ENCODE measurements at regions not wholly inside any gene's neighbourhood (a gene's known extent, or its start where the extent isn't known, plus 50 kb on each side); places are given as distances from the start of the nearest gene placed in this dataset.

- Histone ChIP-seq H3K4me2 (ENCODE audit: low read length) (no peak overlapping the region), H3K36me3 (ENCODE audit: control insufficient read depth, low read length) (no peaks in the 10 kb centered on the region)
- TF ChIP-seq CTCF (IDR thresholded peaks at IDR 0.05; ENCODE audit: low read depth, low read length, poor library complexity, severe bottlenecking): no peak
- TF ChIP-seq EZH2phosphoT487 (IDR thresholded peaks at IDR 0.05; ENCODE audit: borderline replicate concordance, low read length): no peak
These were observed 186.1 kb downstream of the ARL4A start for GRCh38 chr7:12873571-12873970.

GRCh38 chr7:12879139-12879538 lies 191.7 kb downstream of the ARL4A start:
- H4K20me1 ChIP-seq (ENCODE audit: control insufficient read depth, insufficient read depth, low read depth, low read length): no peaks in the 10 kb centered on the region
- H3K36me3 ChIP-seq (ENCODE audit: control insufficient read depth, low read length): no peaks in the 10 kb centered on the region
- TF ChIP-seq EZH2phosphoT487 (IDR thresholded peaks at IDR 0.05; ENCODE audit: borderline replicate concordance, low read length) (no peak), CTCF (IDR thresholded peaks at IDR 0.05; ENCODE audit: low read depth, low read length, poor library complexity, severe bottlenecking) (no peak)
- no peak overlapping the region for H3K4me2 ChIP-seq (ENCODE audit: low read length)
- H3K27me3 ChIP-seq (ENCODE audit: control insufficient read depth, low read length): no peaks in the 10 kb centered on the region
- H3K27ac ChIP-seq (ENCODE audit: low read depth, low read length): no peak overlapping the region
- no peaks in the 10 kb centered on the region for H3K4me1 ChIP-seq (ENCODE audit: control insufficient read depth, low read length)
- H3K9me2 ChIP-seq (replicated peaks; ENCODE audit: control insufficient read depth, low read length): peaks cover 5% of the 10 kb centered on the region; the same call in 1 of the 2 replicates
- H3K9me3 ChIP-seq (ENCODE audit: control insufficient read depth, insufficient read depth, low read length): peaks cover 3% of the 10 kb centered on the region; the same call in 1 of the 2 replicates
- no peaks in the 10 kb centered on the region for H3F3A ChIP-seq (ENCODE audit: control insufficient read depth, insufficient read depth)
- no peaks in the 10 kb centered on the region for H3K79me2 ChIP-seq (ENCODE audit: control insufficient read depth, low read length)
- no peak overlapping the region for H3K4me3 ChIP-seq (ENCODE audit: low read length)

More at GRCh38 chr7:12873571-12873970, 186.1 kb downstream of the ARL4A start:
- no peaks in the 10 kb centered on the region for H3K4me1 ChIP-seq (ENCODE audit: control insufficient read depth, low read length)
- H3K27me3 ChIP-seq (ENCODE audit: control insufficient read depth, low read length): no peaks in the 10 kb centered on the region
- no peaks in the 10 kb centered on the region for H3F3A ChIP-seq (ENCODE audit: control insufficient read depth, insufficient read depth)
- H3K27ac ChIP-seq (ENCODE audit: low read depth, low read length): no peak overlapping the region
- no peak overlapping the region for H3K4me3 ChIP-seq (ENCODE audit: low read length)
- no peaks in the 10 kb centered on the region for H3K9me3 ChIP-seq (ENCODE audit: control insufficient read depth, insufficient read depth, low read length)
- H3K9me2 ChIP-seq (replicated peaks; ENCODE audit: control insufficient read depth, low read length): no peaks in the 10 kb centered on the region
- no peaks in the 10 kb centered on the region for H4K20me1 ChIP-seq (ENCODE audit: control insufficient read depth, insufficient read depth, low read depth, low read length)
- H3K79me2 ChIP-seq (ENCODE audit: control insufficient read depth, low read length): no peaks in the 10 kb centered on the region

GRCh38 chr7:12881712-12882111 lies 194.3 kb downstream of the ARL4A start:
- peaks cover 3% of the 10 kb centered on the region; the same call in 1 of the 2 replicates for H3K9me3 ChIP-seq (ENCODE audit: control insufficient read depth, insufficient read depth, low read length)
- peaks cover 5% of the 10 kb centered on the region; the same call in 1 of the 2 replicates for H3K9me2 ChIP-seq (replicated peaks; ENCODE audit: control insufficient read depth, low read length)
- H3K4me1 ChIP-seq (ENCODE audit: control insufficient read depth, low read length): no peaks in the 10 kb centered on the region
- no peak overlapping the region for H3K27ac ChIP-seq (ENCODE audit: low read depth, low read length)
- H3K4me2 ChIP-seq (ENCODE audit: low read length): no peak overlapping the region
- H4K20me1 ChIP-seq (ENCODE audit: control insufficient read depth, insufficient read depth, low read depth, low read length): no peaks in the 10 kb centered on the region
- no peak overlapping the region for H3K4me3 ChIP-seq (ENCODE audit: low read length)
- no peaks in the 10 kb centered on the region for H3K36me3 ChIP-seq (ENCODE audit: control insufficient read depth, low read length)
- no peaks in the 10 kb centered on the region for H3K79me2 ChIP-seq (ENCODE audit: control insufficient read depth, low read length)
- no peaks in the 10 kb centered on the region for H3K27me3 ChIP-seq (ENCODE audit: control insufficient read depth, low read length)
- no peaks in the 10 kb centered on the region for H3F3A ChIP-seq (ENCODE audit: control insufficient read depth, insufficient read depth)
- TF ChIP-seq EZH2phosphoT487 (IDR thresholded peaks at IDR 0.05; ENCODE audit: borderline replicate concordance, low read length) (no peak), CTCF (IDR thresholded peaks at IDR 0.05; ENCODE audit: low read depth, low read length, poor library complexity, severe bottlenecking) (no peak)

Data from DOHH2 (cell line).